ENCODE measurements at regions not wholly inside any gene's neighbourhood (a gene's known extent, or its start where the extent isn't known, plus 50 kb on each side); places are given as distances from the start of the nearest gene placed in this dataset.

GRCh38 chr2:55109219-55109891 lies 59.1 kb upstream of the RTN4 start (continued):
- TF ChIP-seq POGK (CRISPR knock-in tag; conservative IDR thresholded peaks at IDR 0.05) = no peak
- no peak for TF ChIP-seq ZNF740 (CRISPR knock-in tag; IDR thresholded peaks at IDR 0.05)
- no peak for TF ChIP-seq CC2D1A (CRISPR knock-in tag; IDR thresholded peaks at IDR 0.05)
- no peak; the same call in 1 of the 2 replicates for TF ChIP-seq ATF1 (CRISPR knock-in tag; IDR thresholded peaks at IDR 0.05)
- no peak for TF ChIP-seq TP53 (CRISPR knock-in tag; conservative IDR thresholded peaks at IDR 0.05)
- no peak for TF ChIP-seq ATF5 (CRISPR knock-in tag; IDR thresholded peaks at IDR 0.05; ENCODE audit: low read depth)
- TF ChIP-seq NAIF1 (CRISPR knock-in tag; IDR thresholded peaks at IDR 0.05; ENCODE audit: borderline replicate concordance) = peak; percentile 58
- peak; percentile 53; the same call in 1 of the 2 replicates for TF ChIP-seq TBX3 (IDR thresholded peaks at IDR 0.05; ENCODE audit: borderline replicate concordance)
- TF ChIP-seq ZNF619 (CRISPR knock-in tag; IDR thresholded peaks at IDR 0.05) = no peak
- TF ChIP-seq ZBTB26 (CRISPR knock-in tag; IDR thresholded peaks at IDR 0.05; ENCODE audit: borderline replicate concordance) = peak; percentile 79; the same call in 1 of the 2 replicates
- TF ChIP-seq FOXP1 (IDR thresholded peaks at IDR 0.05) = peak; percentile 38; the same call in 1 of the 2 replicates
- peak; percentile 94 for TF ChIP-seq FOXP1 (CRISPR knock-in tag; IDR thresholded peaks at IDR 0.05)
- TF ChIP-seq ZBTB8A (CRISPR knock-in tag; IDR thresholded peaks at IDR 0.05; ENCODE audit: borderline replicate concordance, low read depth) = no peak
- TF ChIP-seq ZNF713 (CRISPR knock-in tag; IDR thresholded peaks at IDR 0.05) = no peak
- TF ChIP-seq ZNF180 (CRISPR knock-in tag; IDR thresholded peaks at IDR 0.05; ENCODE audit: borderline replicate concordance, low read depth) = no peak
- TF ChIP-seq ELF1 (CRISPR knock-in tag; IDR thresholded peaks at IDR 0.05) = no peak
- TF ChIP-seq CREBL2 (CRISPR knock-in tag; IDR thresholded peaks at IDR 0.05; ENCODE audit: borderline replicate concordance) = no peak
- TF ChIP-seq GZF1 (CRISPR knock-in tag; IDR thresholded peaks at IDR 0.05) = no peak
- no peak for TF ChIP-seq ZNF274 (CRISPR knock-in tag; IDR thresholded peaks at IDR 0.05)
- TF ChIP-seq MTA1 (CRISPR knock-in tag; IDR thresholded peaks at IDR 0.05; ENCODE audit: borderline replicate concordance) = no peak
- TF ChIP-seq SIX4 (CRISPR knock-in tag; IDR thresholded peaks at IDR 0.05) = no peak
- no peak for TF ChIP-seq ZNF496 (CRISPR knock-in tag; IDR thresholded peaks at IDR 0.05; ENCODE audit: insufficient replicate concordance)
- peak; percentile 69; the same call in 1 of the 2 replicates for TF ChIP-seq ZBTB7B (CRISPR knock-in tag; IDR thresholded peaks at IDR 0.05)
- TF ChIP-seq DPF2 (CRISPR knock-in tag; IDR thresholded peaks at IDR 0.05; ENCODE audit: borderline replicate concordance, low read depth) = peak; percentile 65; the same call in 1 of the 2 replicates
- no peak for TF ChIP-seq PRMT3 (CRISPR knock-in tag; IDR thresholded peaks at IDR 0.05; ENCODE audit: borderline replicate concordance, low read depth)
- peak; percentile 74; the same call in 1 of the 2 replicates for TF ChIP-seq ZFP1 (CRISPR knock-in tag; IDR thresholded peaks at IDR 0.05)
- no peak for TF ChIP-seq ZNF501 (CRISPR knock-in tag; IDR thresholded peaks at IDR 0.05)
- no peak for TF ChIP-seq CEBPB (IDR thresholded peaks at IDR 0.05; ENCODE audit: borderline replicate concordance, low read depth, low read length)
- TF ChIP-seq CENPX (CRISPR knock-in tag; IDR thresholded peaks at IDR 0.05) = no peak

All from HepG2 (cell line).